A673 (cell line): ENCODE measurements at regions not wholly inside any gene's neighbourhood (a gene's known extent, or its start where the extent isn't known, plus 50 kb on each side); places are given as distances from the start of the nearest gene placed in this dataset.

Source experiments
- EZH2 ChIP-seq: fragments of 200-600 bp; sonication (generic); IDR thresholded peaks from 2 replicates; pipeline ENCODE4 v1.6.1; 2017; ENCODE audit warnings: borderline replicate concordance, low read depth, mild to moderate bottlenecking, mixed read lengths, antibody characterized with exemption, low read length; ENCODE audit not compliant: poor library complexity, severe bottlenecking
- TF ChIP-seq, protein P1 (sequence below): fragments of 300-800, 200-600 bp; sonication (generic); conservative IDR thresholded peaks from 2 replicates; pipeline ENCODE4 v1.5.1; 2017; ENCODE audit warnings: low read depth, mild to moderate bottlenecking, antibody characterized with exemption, low read length, moderate library complexity, mixed read lengths

DNA sequence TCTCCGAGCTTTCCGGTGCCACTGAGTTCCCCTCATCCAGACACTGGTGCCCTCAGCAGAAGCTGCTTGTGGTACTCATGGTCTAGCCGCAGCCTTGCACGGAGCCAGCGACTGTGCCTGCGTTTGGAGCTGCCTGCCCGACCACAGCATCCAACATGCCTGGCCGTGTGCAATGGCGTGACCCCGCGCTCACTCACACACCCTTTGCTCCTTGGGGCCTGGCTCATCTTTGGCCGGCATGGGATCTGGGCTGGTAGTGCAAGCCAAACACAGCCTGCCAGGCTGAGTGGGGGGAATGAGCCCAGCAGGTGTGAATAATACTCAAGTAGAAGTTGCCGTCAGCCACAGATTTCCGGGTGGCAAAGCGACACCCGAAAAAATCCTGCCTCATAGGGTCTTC, 1178.7 kb upstream of the GBE1 start:
- TF ChIP-seq EZH2, result no peak
- TF ChIP-seq, protein P1, sequence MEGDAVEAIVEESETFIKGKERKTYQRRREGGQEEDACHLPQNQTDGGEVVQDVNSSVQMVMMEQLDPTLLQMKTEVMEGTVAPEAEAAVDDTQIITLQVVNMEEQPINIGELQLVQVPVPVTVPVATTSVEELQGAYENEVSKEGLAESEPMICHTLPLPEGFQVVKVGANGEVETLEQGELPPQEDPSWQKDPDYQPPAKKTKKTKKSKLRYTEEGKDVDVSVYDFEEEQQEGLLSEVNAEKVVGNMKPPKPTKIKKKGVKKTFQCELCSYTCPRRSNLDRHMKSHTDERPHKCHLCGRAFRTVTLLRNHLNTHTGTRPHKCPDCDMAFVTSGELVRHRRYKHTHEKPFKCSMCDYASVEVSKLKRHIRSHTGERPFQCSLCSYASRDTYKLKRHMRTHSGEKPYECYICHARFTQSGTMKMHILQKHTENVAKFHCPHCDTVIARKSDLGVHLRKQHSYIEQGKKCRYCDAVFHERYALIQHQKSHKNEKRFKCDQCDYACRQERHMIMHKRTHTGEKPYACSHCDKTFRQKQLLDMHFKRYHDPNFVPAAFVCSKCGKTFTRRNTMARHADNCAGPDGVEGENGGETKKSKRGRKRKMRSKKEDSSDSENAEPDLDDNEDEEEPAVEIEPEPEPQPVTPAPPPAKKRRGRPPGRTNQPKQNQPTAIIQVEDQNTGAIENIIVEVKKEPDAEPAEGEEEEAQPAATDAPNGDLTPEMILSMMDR, result no peak
